HepG2 (cell line): ENCODE measurements at regions not wholly inside any gene's neighbourhood (a gene's known extent, or its start where the extent isn't known, plus 50 kb on each side); places are given as distances from the start of the nearest gene placed in this dataset.

Source experiments
- ATAC-seq: fragments of 200-7000 bp; cut with Tn5 transposase; 3 replicates; pipeline ENCODE4 v1.9.1; 2020; ENCODE audit warnings: mild to moderate bottlenecking, moderate library complexity
- BruUV-seq: library from RNA; stranded (reverse); fragments of 400-500 nt; replicated peaks from 2 replicates; lab custom pipeline; 2021; lab: Mats Ljungman, UMichigan
- CTCF ChIA-PET: fragments of 300-600 bp; formaldehyde crosslinking; extraction: SDS; loops from one replicate; lab custom pipeline; 2021; ENCODE audit warnings: low total read pairs, inconsistent platforms, low intra/inter-chr PET ratio; lab: Yijun Ruan, JAX
- POLR2A ChIA-PET: fragments of 350-600 bp; sonication (Branson Sonifier 250); formaldehyde crosslinking; loops from one replicate; lab custom pipeline; 2020; ENCODE audit warnings: antibody characterized with exemption, inconsistent platforms; lab: Yijun Ruan, JAX
- DNase-seq: peaks from one replicate; pipeline ENCODE4 v3.0.0-alpha.2; 2015; ENCODE audit warnings: low spot score
- FAIRE-seq: peaks from 3 replicates; lab custom pipeline; 2011; peaks lifted over from hg19 to GRCh38; lab: Jason Lieb, UNC
- H2AFZ ChIP-seq: one replicate; pipeline ENCODE4 v1.6.1; 2011; ENCODE audit warnings: low read length, inconsistent platforms
- H3K27ac ChIP-seq: fragments of 300-600 bp; 3 replicates; pipeline ENCODE4 v1.8.0; 2011; ENCODE audit warnings: mixed run types, mild to moderate bottlenecking, mixed read lengths, low read length, inconsistent platforms; ENCODE audit not compliant: insufficient read depth; ENCODE audit errors: extremely low read length
- H3K27me3 ChIP-seq, 2 experiments: fragments of 200-600 bp in 1 of 2; 2 replicates in 1 of 2; 3 replicates in 1 of 2; pipeline versions ENCODE4 v1.6.0 to v1.8.0; 2011; ENCODE audit warnings: low read length in 2 of 2, mild to moderate bottlenecking in 2 of 2, moderate library complexity in 2 of 2, inconsistent platforms in 1 of 2; ENCODE audit not compliant: insufficient read depth in 2 of 2, control insufficient read depth in 1 of 2
- H3K36me3 ChIP-seq, 2 experiments: fragments of 200-600 bp in 1 of 2; replicated peaks in 1 of 2; 2 replicates in 1 of 2; 3 replicates in 1 of 2; pipeline versions ENCODE4 v1.5.1 to v1.8.0; 2011; ENCODE audit warnings: low read length in 2 of 2, inconsistent platforms in 1 of 2; ENCODE audit not compliant: insufficient read depth in 2 of 2, control insufficient read depth in 1 of 2
- H3K4me1 ChIP-seq: 2 replicates; pipeline ENCODE4 v1.5.1; 2012; ENCODE audit warnings: low read length, inconsistent platforms; ENCODE audit not compliant: insufficient read depth
- H3K4me2 ChIP-seq: 2 replicates; pipeline ENCODE4 v1.6.0; 2011; ENCODE audit warnings: low read depth, low read length, inconsistent platforms
- H3K4me3 ChIP-seq, 3 experiments: fragments of 200-600 bp in 1 of 3; sonication (generic), shearing (Covaris generic) in 1 of 3; replicated peaks in 1 of 3; 2 replicates each; pipeline ENCODE4 v1.5.1; 2011 to 2016; ENCODE audit warnings: low read length in 3 of 3, inconsistent platforms in 2 of 3, low read depth in 2 of 3, mild to moderate bottlenecking in 2 of 3, control low read depth in 1 of 3, mixed read lengths in 1 of 3; ENCODE audit not compliant: insufficient read depth in 1 of 3
- H3K79me2 ChIP-seq: one replicate; pipeline ENCODE4 v1.6.1; 2011; ENCODE audit warnings: low read length, inconsistent platforms; ENCODE audit not compliant: insufficient read depth
- H3K9ac ChIP-seq: 2 replicates; pipeline ENCODE4 v1.6.0; 2011; ENCODE audit warnings: mild to moderate bottlenecking, low read depth, low read length, inconsistent platforms; ENCODE audit not compliant: insufficient read depth
- H3K9me3 ChIP-seq: 2 replicates; pipeline ENCODE4 v1.5.1; 2012; ENCODE audit warnings: mild to moderate bottlenecking, low read length
- H4K20me1 ChIP-seq: 2 replicates; pipeline ENCODE4 v1.6.0; 2011; ENCODE audit warnings: inconsistent platforms, mild to moderate bottlenecking, low read length, moderate library complexity; ENCODE audit not compliant: insufficient read depth
- KAT2B ChIP-seq: fragments of 150-350 bp; IDR thresholded peaks from 2 replicates; pipeline ENCODE4 v1.6.1; 2014; ENCODE audit warnings: low read depth, low read length, borderline replicate concordance
- PAF1 ChIP-seq: IDR thresholded peaks from 2 replicates; pipeline ENCODE4 v1.6.1; 2016; ENCODE audit warnings: missing genetic modification reagents, missing compliant biosample characterization
- RAD51 ChIP-seq: fragments of 450-650 bp; IDR thresholded peaks from 2 replicates; pipeline ENCODE4 v1.6.1; 2016; ENCODE audit warnings: borderline replicate concordance
- SIN3A ChIP-seq: IDR thresholded peaks from 2 replicates; pipeline ENCODE4 v1.6.1; 2011; ENCODE audit warnings: low read depth, mild to moderate bottlenecking, control low read depth, low read length, borderline replicate concordance
- ZC3H4 ChIP-seq: sonication (generic); formaldehyde crosslinking; IDR thresholded peaks from 2 replicates; pipeline ENCODE4 v1.4.0; 2020; ENCODE audit warnings: missing genetic modification reagents, borderline replicate concordance
- ZNF251 ChIP-seq: sonication (generic); formaldehyde crosslinking; IDR thresholded peaks from 2 replicates; pipeline ENCODE4 v1.9.0; 2021; ENCODE audit warnings: mild to moderate bottlenecking, missing genetic modification reagents
- ZNF44 ChIP-seq: sonication (generic); formaldehyde crosslinking; IDR thresholded peaks from 2 replicates; pipeline ENCODE4 v1.5.1; 2020; ENCODE audit warnings: mild to moderate bottlenecking, missing genetic modification reagents
- ZNF468 ChIP-seq: sonication (generic); formaldehyde crosslinking; IDR thresholded peaks from 2 replicates; pipeline ENCODE4 v1.8.0; 2022; ENCODE audit warnings: mild to moderate bottlenecking, moderate library complexity, missing genetic modification reagents
- ZSCAN25 ChIP-seq: sonication (generic); formaldehyde crosslinking; IDR thresholded peaks from 2 replicates; pipeline ENCODE4 v1.8.0; 2022; ENCODE audit warnings: mild to moderate bottlenecking, missing genetic modification reagents
- WGBS: methylation state at CpG from one replicate; pipeline ENCODE4 v1.1.6; 2017; ENCODE audit warnings: low lambda C conversion rate; 5-methylcytosine and 5-hydroxymethylcytosine counted together
- in situ Hi-C: cut with HindIII; loops from 2 replicates; pipeline ENCODE4 v1.10.0; 2017; ENCODE audit warnings: low pct_unique_long_range_greater_than_20kb; ENCODE audit not compliant: extremely low pct_ligation_motif_present
- intact Hi-C: fragments of 100-400 bp; cut with micrococcal nuclease; formaldehyde crosslinking; loops from one replicate; pipeline ENCODE4 v1.10.0; 2022; ENCODE audit not compliant: unreplicated experiment
- TF ChIP-seq, protein P1 (sequence below): sonication (generic); formaldehyde crosslinking; conservative IDR thresholded peaks from 2 replicates; pipeline ENCODE4 v1.4.0; 2020; ENCODE audit warnings: missing genetic modification reagents
- TF ChIP-seq, protein P2 (sequence below): sonication (generic); formaldehyde crosslinking; IDR thresholded peaks from 2 replicates; pipeline ENCODE4 v1.5.1; 2020; ENCODE audit warnings: missing genetic modification reagents, mild to moderate bottlenecking, borderline replicate concordance
- TF ChIP-seq, protein P3 (sequence below): IDR thresholded peaks from 2 replicates; pipeline ENCODE4 v1.6.1; 2016; ENCODE audit warnings: mild to moderate bottlenecking

DNA sequence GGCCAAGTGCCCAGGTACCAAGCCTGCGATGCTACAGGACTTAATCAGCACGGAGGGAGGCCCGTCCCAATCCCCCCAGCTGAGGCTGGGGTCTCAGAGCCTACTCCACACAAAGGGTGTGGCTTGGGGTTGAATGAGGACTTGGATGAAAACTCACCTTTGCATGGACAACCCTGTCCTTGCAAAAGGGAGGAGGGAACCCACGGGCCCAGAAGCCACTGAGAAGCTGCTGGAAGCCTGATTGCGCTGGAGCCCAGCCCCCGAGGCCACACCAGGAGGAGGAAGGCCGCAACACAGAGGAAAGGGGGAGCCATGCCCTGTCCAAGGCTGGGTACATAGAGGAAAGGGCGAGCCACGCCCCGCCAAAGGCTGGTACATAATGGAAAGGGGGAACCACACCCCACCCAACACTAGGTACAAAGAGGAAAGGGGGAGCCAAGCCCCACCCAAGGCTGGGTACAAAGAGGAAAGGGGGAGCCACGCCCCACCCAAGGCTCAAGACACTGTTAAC lies 158.8 kb downstream of the DLL1 start:
- ChIA-PET CTCF (no interaction called here), POLR2A (no interaction called here)
- peaks cover 15 to 52% of the 10 kb centered on the region in 2 experiments; a peak in 4 of 5 replicates for H3K27me3 ChIP-seq
- H3K9me3 ChIP-seq, result no peaks in the 10 kb centered on the region
- H3K4me3 ChIP-seq, result no peak overlapping the region
- no peak for DNase-seq
- in situ Hi-C loops, result no loop called here
- H3K27ac ChIP-seq, result no peak overlapping the region
- WGBS, result 26% methylated on average over 11 of the region's 11 CpGs
- H3K9ac ChIP-seq, result no peak overlapping the region
- no peak overlapping the region for H2AFZ ChIP-seq
- H3K4me1 ChIP-seq, result no peaks in the 10 kb centered on the region
- intact Hi-C loops, result no loop called here
- no peak overlapping the region for H3K4me2 ChIP-seq
- no peak for ATAC-seq
- no peaks in the 10 kb centered on the region for H3K79me2 ChIP-seq
- H4K20me1 ChIP-seq, result no peaks in the 10 kb centered on the region
- TF ChIP-seq, protein P1, sequence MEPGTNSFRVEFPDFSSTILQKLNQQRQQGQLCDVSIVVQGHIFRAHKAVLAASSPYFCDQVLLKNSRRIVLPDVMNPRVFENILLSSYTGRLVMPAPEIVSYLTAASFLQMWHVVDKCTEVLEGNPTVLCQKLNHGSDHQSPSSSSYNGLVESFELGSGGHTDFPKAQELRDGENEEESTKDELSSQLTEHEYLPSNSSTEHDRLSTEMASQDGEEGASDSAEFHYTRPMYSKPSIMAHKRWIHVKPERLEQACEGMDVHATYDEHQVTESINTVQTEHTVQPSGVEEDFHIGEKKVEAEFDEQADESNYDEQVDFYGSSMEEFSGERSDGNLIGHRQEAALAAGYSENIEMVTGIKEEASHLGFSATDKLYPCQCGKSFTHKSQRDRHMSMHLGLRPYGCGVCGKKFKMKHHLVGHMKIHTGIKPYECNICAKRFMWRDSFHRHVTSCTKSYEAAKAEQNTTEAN, result no peak
- TF ChIP-seq ZSCAN25 (CRISPR knock-in tag), result no peak
- TF ChIP-seq PAF1 (CRISPR knock-in tag), result no peak
- TF ChIP-seq, protein P2, sequence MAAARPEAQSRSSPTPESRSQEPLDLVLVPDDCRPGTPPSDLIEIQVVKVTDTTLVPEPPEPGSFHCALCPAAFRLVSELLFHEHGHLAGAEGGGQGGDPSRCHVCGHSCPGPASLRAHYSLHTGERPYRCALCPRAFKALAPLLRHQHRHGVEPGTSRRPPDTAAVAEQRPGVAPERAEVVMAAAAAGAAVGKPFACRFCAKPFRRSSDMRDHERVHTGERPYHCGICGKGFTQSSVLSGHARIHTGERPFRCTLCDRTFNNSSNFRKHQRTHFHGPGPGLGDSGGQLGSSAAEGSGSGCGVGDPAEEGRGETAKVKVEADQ, result no peak
- no peak for TF ChIP-seq KAT2B
- TF ChIP-seq RAD51, result no peak
- no peak for TF ChIP-seq ZNF468 (CRISPR knock-in tag)
- no peak for TF ChIP-seq SIN3A
- TF ChIP-seq ZNF44 (CRISPR knock-in tag), result no peak
- no peak for TF ChIP-seq ZC3H4 (CRISPR knock-in tag)
- TF ChIP-seq, protein P3, sequence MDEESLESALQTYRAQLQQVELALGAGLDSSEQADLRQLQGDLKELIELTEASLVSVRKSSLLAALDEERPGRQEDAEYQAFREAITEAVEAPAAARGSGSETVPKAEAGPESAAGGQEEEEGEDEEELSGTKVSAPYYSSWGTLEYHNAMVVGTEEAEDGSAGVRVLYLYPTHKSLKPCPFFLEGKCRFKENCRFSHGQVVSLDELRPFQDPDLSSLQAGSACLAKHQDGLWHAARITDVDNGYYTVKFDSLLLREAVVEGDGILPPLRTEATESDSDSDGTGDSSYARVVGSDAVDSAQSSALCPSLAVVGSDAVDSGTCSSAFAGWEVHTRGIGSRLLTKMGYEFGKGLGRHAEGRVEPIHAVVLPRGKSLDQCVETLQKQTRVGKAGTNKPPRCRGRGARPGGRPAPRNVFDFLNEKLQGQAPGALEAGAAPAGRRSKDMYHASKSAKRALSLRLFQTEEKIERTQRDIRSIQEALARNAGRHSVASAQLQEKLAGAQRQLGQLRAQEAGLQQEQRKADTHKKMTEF (CRISPR knock-in tag), result no peak
- TF ChIP-seq ZNF251 (CRISPR knock-in tag), result no peak
- H3K36me3 ChIP-seq, result no peaks in the 10 kb centered on the region
- no peak for FAIRE-seq
- BruUV-seq, result no TSS peak
